Esophagus squamous epithelium (tissue), 5 donors: ENCODE measurements at regions not wholly inside any gene's neighbourhood (a gene's known extent, or its start where the extent isn't known, plus 50 kb on each side); places are given as distances from the start of the nearest gene placed in this dataset.
"Not testable (repeated sequence)": the region's sequence is repeated elsewhere in the genome, so short reads cannot be mapped to it uniquely, and the experiment has no call there.

Source experiments
- DNase-seq: peaks from one replicate; lab custom pipeline; 2025; lab: John Stamatoyannopoulos, UW
- H3K27ac ChIP-seq, 4 donors: fragments of 200-600 bp; sonication (generic); one replicate each; pipeline ENCODE4 v1.5.1; 2016 to 2019; ENCODE audit warnings: mild to moderate bottlenecking in 1 of 4
- H3K27me3 ChIP-seq, 4 donors: fragments of 200-600 bp; sonication (generic); 1 replicate in 3 of 4; 2 replicates in 1 of 4; pipeline versions ENCODE4 v1.5.1 to v1.6.0; 2017 to 2021; ENCODE audit warnings: antibody characterized with exemption in 1 of 4
- H3K36me3 ChIP-seq, 3 donors: fragments of 200-600 bp; sonication (generic); one replicate each; pipeline ENCODE4 v1.5.1; 2016 to 2019
- H3K4me1 ChIP-seq, 3 donors: fragments of 200-600 bp; sonication (generic); one replicate each; pipeline ENCODE4 v1.5.1; 2017 to 2019
- H3K4me3 ChIP-seq, 4 donors: fragments of 200-600 bp; sonication (generic); 1 replicate in 3 of 4; 2 replicates in 1 of 4; pipeline ENCODE4 v1.5.1; 2016 to 2019; ENCODE audit warnings: mild to moderate bottlenecking in 2 of 4, moderate library complexity in 1 of 4
- H3K9me3 ChIP-seq, 3 donors: fragments of 200-600 bp; sonication (generic); one replicate each; pipeline ENCODE4 v1.5.1; 2016 to 2019
- CTCF ChIP-seq, 6 experiments: fragments of 450-650 bp in 4 of 6; fragments of 200-600 bp in 2 of 6; sonication (generic) in 2 of 6; IDR thresholded peaks; one replicate each; pipeline ENCODE4 v1.5.1; 2016 to 2019; ENCODE audit warnings: antibody characterized with exemption in 6 of 6, mild to moderate bottlenecking in 4 of 6, moderate library complexity in 4 of 6
- POLR2A ChIP-seq, 4 donors: fragments of 450-650 bp; IDR thresholded peaks; one replicate each; pipeline ENCODE4 v1.6.1; 2017; ENCODE audit warnings: antibody characterized with exemption in 4 of 4, mild to moderate bottlenecking in 4 of 4, moderate library complexity in 3 of 4
- WGBS, 2 donors: methylation state at CpG; one replicate each; pipeline ENCODE4 v1.1.5; 2018; 5-methylcytosine and 5-hydroxymethylcytosine counted together
- intact Hi-C: fragments of 100-400 bp; cut with DNase I; formaldehyde crosslinking; loops from one replicate; pipeline ENCODE4 v1.15.0; 2022
- donor health status: DM: yes; HTN: yes; CAD: no.

- DNase-seq, result no peak
- no peaks in the 10 kb centered on the region for H3K9me3 ChIP-seq
- 25 to 60% methylated on average over 2 to 4 of the region's 4 CpGs for WGBS, 2 donors
- peaks cover 0 to 3% (median 0%) of the 10 kb centered on the region in 4 donors for H3K27me3 ChIP-seq
- no peak overlapping the region for H3K27ac ChIP-seq
- no peaks in the 10 kb centered on the region for H3K4me1 ChIP-seq
- no peaks in the 10 kb centered on the region for H3K36me3 ChIP-seq
- intact Hi-C loops, result loop anchor here (5.0 kb wide), 1 partner anchor 402 kb away; no protein-coding TSS in a partner anchor
- no peak overlapping the region for H3K4me3 ChIP-seq
- no peak for TF ChIP-seq POLR2A (IDR thresholded peaks at IDR 0.05)
- peak in 2 of 6 experiments; percentile 16 to 17 for TF ChIP-seq CTCF (IDR thresholded peaks at IDR 0.05)
Observed at GRCh38 chrX:109889289-109890006, 113.5 kb upstream of the TMEM164 start.

- Histone ChIP-seq H3K4me1 (no peaks in the 10 kb centered on the region), H3K4me3 (no peak overlapping the region), H3K9me3 (no peaks in the 10 kb centered on the region), H3K36me3 (no peaks in the 10 kb centered on the region), H3K27ac (no peak overlapping the region), H3K27me3 (peaks cover 0 to 3% (median 0%) of the 10 kb centered on the region in 4 donors)
- no peak for DNase-seq
- no peak for TF ChIP-seq POLR2A (IDR thresholded peaks at IDR 0.05)
- no peak for TF ChIP-seq CTCF (IDR thresholded peaks at IDR 0.05)
- intact Hi-C loops, result loop anchor here (5.0 kb wide), 1 partner anchor 403 kb away; no protein-coding TSS in a partner anchor
- WGBS, 2 donors, result 57 to 100% methylated on average over 1 of the region's 3 CpGs
Observed at GRCh38 chrX:109890300-109890699, 112.6 kb upstream of the TMEM164 start.

- TF ChIP-seq CTCF (IDR thresholded peaks at IDR 0.05) (peak; percentile 57 to 88 (median 72)), POLR2A (IDR thresholded peaks at IDR 0.05) (no peak)
- H3K27me3 ChIP-seq, result peaks cover 0 to 3% (median 0%) of the 10 kb centered on the region in 4 donors
Observed at GRCh38 chrX:109890910-109891502, 111.9 kb upstream of the TMEM164 start.

GRCh38 chrX:109896024-109896423 is 106.9 kb upstream of the TMEM164 start:
- H3K27me3 ChIP-seq, DNase-seq, H3K36me3 ChIP-seq, H3K4me3 ChIP-seq, H3K27ac ChIP-seq, H3K4me1 ChIP-seq, H3K9me3 ChIP-seq, intact Hi-C loops: not testable (repeated sequence)
- 100% methylated on average over 1 of the region's 1 CpG; no CpG with 5 or more reads in 1 of the 2 donors for WGBS, 2 donors

More at GRCh38 chrX:109890910-109891502, 111.9 kb upstream of the TMEM164 start:
- 34 to 40% methylated on average over 3 to 4 of the region's 7 CpGs for whole genome bisulfite sequencing, 2 donors
- H3K9me3 ChIP-seq, result no peaks in the 10 kb centered on the region
- no peaks in the 10 kb centered on the region for H3K4me1 ChIP-seq
- H3K27ac ChIP-seq, result no peak overlapping the region
- intact Hi-C loops, result loop anchor here (5.0 kb wide), 1 partner anchor 404 kb away; no protein-coding TSS in a partner anchor
- DNase-seq, result no peak
- no peaks in the 10 kb centered on the region for H3K36me3 ChIP-seq
- no peak overlapping the region for H3K4me3 ChIP-seq

GRCh38 chrX:109902665-109903064 is 100.2 kb upstream of the TMEM164 start:
- DNase-seq, result no peak
- Histone ChIP-seq H3K27ac (no peak overlapping the region), H3K36me3 (no peaks in the 10 kb centered on the region), H3K4me1 (no peaks in the 10 kb centered on the region), H3K4me3 (no peak overlapping the region), H3K9me3 (peaks cover 0 to 4% (median 0%) of the 10 kb centered on the region in 3 donors), H3K27me3 (no peaks in the 10 kb centered on the region)
- 31 to 36% methylated on average over 3 to 4 of the region's 4 CpGs for WGBS, 2 donors
- TF ChIP-seq CTCF (IDR thresholded peaks at IDR 0.05) (no peak), POLR2A (IDR thresholded peaks at IDR 0.05) (no peak)
- intact Hi-C loops, result no loop called here
